Bronchial epithelial cell (primary cell): ENCODE measurements at regions not wholly inside any gene's neighbourhood (a gene's known extent, or its start where the extent isn't known, plus 50 kb on each side); places are given as distances from the start of the nearest gene placed in this dataset.
A peak's percentile ranks its signal among the peaks of the same experiment; 100 is the strongest.

Source experiments
- DNase-seq: peaks from one replicate; pipeline ENCODE4 v3.0.0-alpha.2; 2010; ENCODE audit warnings: low read depth
- FAIRE-seq: peaks from 2 replicates; lab custom pipeline; 2011; peaks lifted over from hg19 to GRCh38; lab: Jason Lieb, UNC
- H3K27me3 ChIP-seq: 2 replicates; pipeline ENCODE4 v1.5.1; 2011; ENCODE audit warnings: low read length; ENCODE audit not compliant: control insufficient read depth, insufficient read depth
- H3K36me3 ChIP-seq: 2 replicates; pipeline ENCODE4 v1.5.1; 2011; ENCODE audit warnings: low read length; ENCODE audit not compliant: control insufficient read depth, insufficient read depth
- H3K4me3 ChIP-seq: 2 replicates; pipeline ENCODE4 v1.5.1; 2011; ENCODE audit warnings: mild to moderate bottlenecking, low read depth, low read length, control low read depth
- CTCF ChIP-seq: IDR thresholded peaks from 2 replicates; pipeline ENCODE4 v1.5.1; 2011; ENCODE audit warnings: mild to moderate bottlenecking, moderate library complexity, low read length, control low read depth, inconsistent platforms; ENCODE audit not compliant: insufficient read depth, severe bottlenecking

GRCh38 chr20:51153867-51154707 lies 131.2 kb upstream of the KCNG1 start:
- TF ChIP-seq CTCF = no peak
- Histone ChIP-seq H3K27me3 (peaks cover 9% of the 10 kb centered on the region), H3K4me3 (no peak overlapping the region), H3K36me3 (no peaks in the 10 kb centered on the region)
- FAIRE-seq = no peak
- DNase-seq = no peak

DNA sequence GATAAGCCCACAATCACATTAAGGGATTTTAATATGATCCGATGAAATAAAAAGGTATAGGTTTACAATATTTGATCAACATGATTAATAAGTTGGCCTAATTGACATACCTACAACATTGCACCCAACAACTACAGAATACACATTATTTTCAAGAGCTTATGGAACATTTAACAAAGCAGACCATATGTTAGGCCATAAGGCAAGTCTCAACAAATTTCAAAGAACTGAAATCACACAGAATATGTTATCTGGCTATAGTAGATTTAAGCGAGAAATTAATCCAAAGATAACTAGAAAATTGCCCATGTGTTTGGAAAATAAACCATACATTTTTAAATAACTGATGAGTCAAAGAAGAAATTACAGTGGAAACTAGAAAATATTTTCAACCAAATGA lies 126.0 kb upstream of the KCNG1 start:
- H3K4me3 ChIP-seq = no peak overlapping the region
- FAIRE-seq (no peak), DNase-seq (no peak)
- TF ChIP-seq CTCF = no peak
- H3K36me3 ChIP-seq = no peaks in the 10 kb centered on the region
- H3K27me3 ChIP-seq = peaks cover 2% of the 10 kb centered on the region

DNA sequence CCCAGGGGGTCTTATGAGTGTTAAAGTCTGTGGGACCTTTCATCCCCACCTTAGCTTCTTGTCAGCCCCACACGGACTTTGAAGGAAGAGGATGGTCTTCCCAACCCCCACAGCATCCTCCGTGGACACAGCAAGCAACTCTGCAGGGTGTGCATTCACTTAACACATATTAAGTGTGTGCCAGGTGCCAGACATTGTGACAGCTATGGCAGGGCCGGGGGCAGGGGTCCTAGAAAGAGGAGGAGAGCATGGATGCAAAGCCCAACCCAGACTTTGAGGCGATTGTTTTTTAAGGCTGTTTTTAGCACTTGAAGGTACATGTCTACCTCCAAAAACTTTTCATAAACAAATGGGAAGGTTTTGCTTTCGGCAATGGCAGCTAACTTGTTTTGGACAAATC lies 121.6 kb upstream of the KCNG1 start:
- FAIRE-seq (peak; percentile 40), DNase-seq (no peak)
- no peak for TF ChIP-seq CTCF
- Histone ChIP-seq H3K27me3 (no peaks in the 10 kb centered on the region), H3K4me3 (no peak overlapping the region), H3K36me3 (no peaks in the 10 kb centered on the region)

GRCh38 chr20:51143652-51144051 lies 120.7 kb upstream of the KCNG1 start:
- FAIRE-seq (no peak), DNase-seq (no peak)
- H3K4me3 ChIP-seq = no peak overlapping the region
- no peak for TF ChIP-seq CTCF
- no peaks in the 10 kb centered on the region for H3K36me3 ChIP-seq
- H3K27me3 ChIP-seq = no peaks in the 10 kb centered on the region

DNA sequence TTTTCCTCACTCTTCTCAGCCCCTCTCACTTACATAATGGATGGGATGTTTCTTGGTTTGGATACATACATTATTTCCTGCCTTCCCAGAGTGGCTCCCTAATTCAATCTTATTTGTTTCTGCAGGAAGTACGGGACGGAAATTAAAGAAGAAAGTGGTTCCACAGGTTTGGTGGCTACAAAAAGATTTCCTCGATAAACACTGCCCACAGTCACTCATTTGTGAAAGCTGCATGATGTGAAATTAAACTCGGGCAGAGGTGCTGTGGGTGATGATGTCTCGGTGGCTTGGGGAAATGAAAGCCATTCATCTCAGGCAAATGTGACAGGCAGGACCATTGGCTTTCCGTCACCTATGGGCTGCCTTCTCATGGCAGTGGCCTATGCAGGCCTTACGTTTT lies 119.5 kb upstream of the KCNG1 start:
- Histone ChIP-seq H3K4me3 (no peak overlapping the region), H3K27me3 (no peaks in the 10 kb centered on the region), H3K36me3 (no peaks in the 10 kb centered on the region)
- peak; percentile 15 for DNase-seq
- TF ChIP-seq CTCF = no peak
- peak; percentile 79 for FAIRE-seq

DNA sequence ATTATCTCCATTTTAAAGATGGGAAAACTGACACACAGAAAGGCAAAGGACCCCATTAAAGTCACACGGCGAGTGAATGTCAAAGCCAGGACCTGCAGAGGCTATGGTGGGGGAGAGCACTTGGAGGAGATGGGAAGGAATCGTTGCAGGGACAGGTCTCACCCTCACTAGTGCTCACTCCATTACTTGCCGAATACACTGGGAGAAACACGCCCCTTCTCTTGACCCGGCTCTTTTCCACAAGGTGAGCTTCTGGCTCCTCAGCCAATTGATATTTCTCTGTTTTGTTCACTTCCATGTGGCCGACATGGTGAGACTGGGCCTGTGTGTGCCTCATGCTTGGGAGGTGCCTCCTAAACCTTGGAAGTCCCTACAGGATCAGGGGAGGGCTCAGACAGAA lies 117.8 kb upstream of the KCNG1 start:
- no peak for TF ChIP-seq CTCF

More for the DNA sequence above, 117.8 kb upstream of the KCNG1 start:
- Histone ChIP-seq H3K36me3 (no peaks in the 10 kb centered on the region), H3K27me3 (no peaks in the 10 kb centered on the region), H3K4me3 (no peak overlapping the region)
- no peak for DNase-seq
- FAIRE-seq = no peak
